Activated T-helper 2 cell treated with anti-CD3 and anti-CD28 coated beads, Interferon-gamma antibody, Interleukin-2, Interleukin-4, amounts not matched to agents 10 μg/mL and 5 μg/mL and 100 μg/mL, durations not matched to agents 14 hours and 24 hours and 36 hours (primary cell): ENCODE measurements at regions not wholly inside any gene's neighbourhood (a gene's known extent, or its start where the extent isn't known, plus 50 kb on each side); places are given as distances from the start of the nearest gene placed in this dataset.
"Not testable (repeated sequence)": the region's sequence is repeated elsewhere in the genome, so short reads cannot be mapped to it uniquely, and the experiment has no call there.

Experiments
- DNase-seq: peaks from one replicate; pipeline ENCODE4 v3.0.0; 2021; ENCODE audit warnings: low spot score
- H3K27ac Mint-ChIP-seq: one replicate; pipeline ENCODE4 v1.8.0; 2021; ENCODE audit warnings: mixed read lengths
- H3K27me3 Mint-ChIP-seq: one replicate; pipeline ENCODE4 v1.8.0; 2021; ENCODE audit warnings: low read depth, mixed read lengths
- H3K36me3 Mint-ChIP-seq: one replicate; pipeline ENCODE4 v1.8.0; 2021; ENCODE audit warnings: low read depth, mixed read lengths
- H3K4me1 Mint-ChIP-seq: one replicate; pipeline ENCODE4 v1.8.0; 2021; ENCODE audit warnings: low read depth, mixed read lengths
- H3K4me3 Mint-ChIP-seq: one replicate; pipeline ENCODE4 v1.8.0; 2021; ENCODE audit warnings: low read depth, mild to moderate bottlenecking, moderate library complexity, mixed read lengths
- H3K9me3 Mint-ChIP-seq: one replicate; pipeline ENCODE4 v1.8.0; 2021; ENCODE audit warnings: mixed read lengths
- intact Hi-C: fragments of 100-400 bp; cut with micrococcal nuclease; formaldehyde crosslinking; loops from one replicate; pipeline ENCODE4 v1.15.1; 2023

DNA sequence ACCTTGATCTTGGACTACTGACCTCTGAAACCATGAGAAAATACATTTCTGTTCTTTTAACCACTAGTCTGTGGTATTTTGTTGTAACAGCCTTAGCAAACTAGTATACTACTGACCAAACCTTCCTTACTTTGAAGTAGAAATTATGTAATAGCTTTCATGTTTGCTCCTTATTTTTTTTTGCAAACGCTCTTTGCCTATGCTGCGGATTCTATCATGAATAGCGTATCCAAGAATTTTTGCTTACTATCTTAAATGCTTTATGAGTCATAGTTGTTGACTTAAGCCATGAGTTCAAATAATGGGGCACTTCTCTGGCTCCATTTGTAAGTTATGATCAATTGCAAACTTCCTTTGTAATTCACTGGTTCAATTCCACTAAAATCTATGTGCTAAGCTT lies 154.8 kb upstream of the CYLC2 start:
- H3K4me1 Mint-ChIP-seq, result no peaks in the 10 kb centered on the region
- H3K27me3 Mint-ChIP-seq, result no peaks in the 10 kb centered on the region
- no peak for DNase-seq
- intact Hi-C loops, result no loop called here
- peaks cover 16% of the 10 kb centered on the region for H3K9me3 Mint-ChIP-seq
- H3K36me3 Mint-ChIP-seq, result no peaks in the 10 kb centered on the region
- no peak overlapping the region for H3K27ac Mint-ChIP-seq
- no peak overlapping the region for H3K4me3 Mint-ChIP-seq

DNA sequence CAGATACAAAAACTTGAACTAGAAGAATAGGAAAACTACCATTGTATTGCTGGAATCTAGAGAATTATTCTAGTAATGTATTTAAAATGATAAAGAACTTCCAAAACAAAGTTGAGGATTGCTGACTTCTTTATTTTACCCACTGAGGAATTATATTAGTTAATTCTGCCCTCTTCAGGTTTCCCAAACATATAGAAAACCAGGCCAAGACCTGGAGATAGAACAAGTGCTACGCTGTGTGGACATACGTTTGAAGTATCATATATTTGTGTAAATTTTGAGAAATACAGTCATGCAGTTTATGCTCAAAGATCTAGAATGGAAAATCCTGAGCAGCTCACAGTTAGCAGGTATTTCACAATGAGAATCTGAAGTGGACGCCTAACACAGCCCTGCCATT lies 162.3 kb upstream of the CYLC2 start:
- DNase-seq, result no peak
- no peaks in the 10 kb centered on the region for H3K36me3 Mint-ChIP-seq
- H3K27ac Mint-ChIP-seq, result no peak overlapping the region
- no peak overlapping the region for H3K4me3 Mint-ChIP-seq
- no peaks in the 10 kb centered on the region for H3K9me3 Mint-ChIP-seq
- H3K4me1 Mint-ChIP-seq, result no peaks in the 10 kb centered on the region
- no peaks in the 10 kb centered on the region for H3K27me3 Mint-ChIP-seq
- intact Hi-C loops, result no loop called here

DNA sequence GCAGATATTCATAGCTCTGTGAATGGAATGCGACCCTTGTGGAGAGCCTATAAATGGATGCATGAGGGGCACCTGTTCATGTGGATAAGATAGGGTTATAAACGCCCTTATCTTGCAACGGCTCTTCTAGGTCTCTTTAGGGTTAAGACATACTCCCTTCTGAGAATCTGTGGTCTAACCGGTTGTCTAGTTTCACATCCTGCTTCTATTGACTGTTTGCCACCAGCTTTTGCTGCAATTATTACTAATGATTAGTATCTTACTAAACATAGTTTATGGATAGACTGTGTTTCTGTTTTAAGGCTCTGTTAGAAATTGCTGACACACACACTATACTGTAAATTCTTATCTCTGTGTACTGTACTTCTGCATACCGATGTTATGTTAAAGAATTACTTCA lies 198.9 kb upstream of the CYLC2 start:
- no peak overlapping the region for H3K4me3 Mint-ChIP-seq
- H3K9me3 Mint-ChIP-seq, result peaks cover 17% of the 10 kb centered on the region
- no peak for DNase-seq
- no peaks in the 10 kb centered on the region for H3K4me1 Mint-ChIP-seq
- no peaks in the 10 kb centered on the region for H3K36me3 Mint-ChIP-seq
- H3K27me3 Mint-ChIP-seq, result no peaks in the 10 kb centered on the region
- H3K27ac Mint-ChIP-seq, result no peak overlapping the region
- intact Hi-C loops, result no loop called here

DNA sequence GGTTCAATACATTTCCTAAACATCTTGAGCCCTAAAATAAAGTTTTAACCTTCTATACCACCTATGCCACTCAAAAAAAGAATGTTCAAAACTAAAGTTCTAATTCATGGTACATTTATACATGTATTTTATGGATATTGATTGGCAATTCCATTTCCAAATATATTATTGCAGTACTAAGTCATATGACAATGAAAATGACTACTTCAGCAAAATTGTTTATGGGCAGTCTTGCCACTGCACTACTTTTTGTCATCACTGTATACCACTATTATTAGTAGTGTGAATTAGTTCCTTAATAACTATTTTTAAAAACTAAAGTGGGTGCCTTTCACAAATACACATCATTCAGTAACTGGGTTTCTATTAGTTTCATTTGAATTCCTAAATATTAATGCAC lies 199.6 kb upstream of the CYLC2 start:
- H3K27me3 Mint-ChIP-seq, result no peaks in the 10 kb centered on the region
- H3K4me3 Mint-ChIP-seq, result no peak overlapping the region
- DNase-seq, result no peak
- H3K9me3 Mint-ChIP-seq, result peaks cover 17% of the 10 kb centered on the region
- no peaks in the 10 kb centered on the region for H3K36me3 Mint-ChIP-seq
- H3K27ac Mint-ChIP-seq, result no peak overlapping the region
- intact Hi-C loops, result no loop called here
- H3K4me1 Mint-ChIP-seq, result no peaks in the 10 kb centered on the region

DNA sequence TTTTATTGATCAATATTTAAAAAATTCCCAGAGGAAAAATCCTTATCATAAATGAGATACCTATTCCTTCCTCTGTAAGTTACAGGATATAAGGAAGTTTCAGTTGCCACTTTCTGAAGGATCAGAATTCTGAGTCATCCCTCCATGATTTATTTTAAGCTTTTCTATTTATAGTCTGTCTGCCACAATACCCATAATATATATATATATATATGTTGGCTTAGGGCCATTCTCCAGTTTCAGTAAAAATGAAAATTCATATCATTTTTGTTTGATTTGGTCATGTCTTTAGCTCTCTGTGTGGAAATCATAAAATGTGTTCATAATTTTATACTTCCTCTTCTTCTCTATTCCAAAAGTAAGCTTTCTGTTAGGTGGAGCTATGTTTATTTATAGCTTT lies 215.8 kb upstream of the CYLC2 start:
- Mint-ChIP-seq H3K36me3 (no peaks in the 10 kb centered on the region), H3K27me3 (no peaks in the 10 kb centered on the region)

DNA sequence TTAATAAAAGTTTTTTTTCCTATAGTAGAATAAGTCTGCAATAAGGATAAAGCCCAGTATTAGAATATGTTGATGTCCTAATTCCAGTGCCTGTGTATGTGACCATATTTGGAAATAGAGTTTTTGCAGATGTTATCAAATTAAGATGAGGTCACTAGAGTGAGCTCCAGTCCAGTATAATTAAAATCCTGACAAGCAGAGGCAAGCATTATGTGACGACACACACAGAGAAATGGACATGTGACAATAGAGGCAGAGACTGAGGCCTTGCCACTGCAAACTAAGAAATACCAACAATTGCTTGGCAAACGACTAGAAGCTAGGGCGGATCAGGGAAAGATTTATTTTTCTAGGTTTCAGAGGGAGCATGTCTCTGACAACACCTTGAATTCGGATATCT lies 216.4 kb upstream of the CYLC2 start:
- Mint-ChIP-seq H3K9me3 (peaks cover 26% of the 10 kb centered on the region), H3K27ac (no peak overlapping the region), H3K4me1 (no peaks in the 10 kb centered on the region), H3K36me3 (no peaks in the 10 kb centered on the region), H3K27me3 (no peaks in the 10 kb centered on the region), H3K4me3 (no peak overlapping the region)
- intact Hi-C loops, result no loop called here
- DNase-seq, result no peak

More for the DNA sequence above, 215.8 kb upstream of the CYLC2 start:
- no peak for DNase-seq
- Mint-ChIP-seq H3K9me3 (peaks cover 27% of the 10 kb centered on the region), H3K4me1 (no peaks in the 10 kb centered on the region), H3K4me3 (no peak overlapping the region), H3K27ac (no peak overlapping the region)
- intact Hi-C loops, result no loop called here

DNA sequence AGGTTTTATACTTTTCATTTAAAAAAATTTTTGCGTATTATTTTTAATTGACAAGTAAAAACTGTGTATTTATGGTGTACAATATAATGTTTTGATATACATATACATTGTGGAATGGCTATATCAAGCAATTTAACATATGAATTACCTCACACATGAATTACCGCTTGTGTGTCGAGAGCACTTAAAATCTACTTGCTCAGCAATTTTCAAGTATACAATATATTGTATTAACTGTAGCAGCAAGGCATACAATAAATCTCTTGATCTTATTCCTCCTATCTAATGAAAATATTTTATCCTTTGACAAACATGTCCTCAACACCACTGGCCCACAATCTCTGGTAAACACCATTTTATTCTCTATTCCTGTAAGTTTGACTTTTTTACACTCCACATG lies 224.4 kb upstream of the CYLC2 start:
- Mint-ChIP-seq H3K4me1 (no peaks in the 10 kb centered on the region), H3K27me3 (no peaks in the 10 kb centered on the region), H3K27ac (no peak overlapping the region), H3K9me3 (peaks cover 23% of the 10 kb centered on the region), H3K4me3 (no peak overlapping the region), H3K36me3 (no peaks in the 10 kb centered on the region)
- DNase-seq, result no peak
- intact Hi-C loops, result no loop called here

DNA sequence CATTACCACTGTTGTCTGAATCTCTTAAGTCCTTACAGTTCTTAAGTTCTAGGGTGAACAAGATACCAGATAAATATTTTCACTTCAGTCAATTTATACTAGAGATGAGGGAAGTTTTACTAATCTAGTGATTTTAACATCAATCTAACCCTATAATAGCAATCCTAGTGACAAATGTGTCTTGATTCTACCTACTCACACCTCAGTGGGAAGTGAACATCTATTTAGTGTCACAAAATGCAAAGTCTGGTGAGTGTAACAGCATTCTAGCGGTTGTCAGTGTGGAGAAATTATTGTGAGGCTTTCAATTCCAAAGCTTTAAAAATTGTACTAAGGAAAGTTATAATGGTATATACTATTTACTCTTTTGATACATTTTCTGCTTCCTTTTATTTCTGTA lies 225.8 kb upstream of the CYLC2 start:
- Mint-ChIP-seq H3K36me3 (no peaks in the 10 kb centered on the region), H3K4me3 (no peak overlapping the region), H3K9me3 (peaks cover 26% of the 10 kb centered on the region), H3K27ac (no peak overlapping the region), H3K4me1 (no peaks in the 10 kb centered on the region), H3K27me3 (no peaks in the 10 kb centered on the region)
- intact Hi-C loops, result no loop called here
- DNase-seq, result no peak

DNA sequence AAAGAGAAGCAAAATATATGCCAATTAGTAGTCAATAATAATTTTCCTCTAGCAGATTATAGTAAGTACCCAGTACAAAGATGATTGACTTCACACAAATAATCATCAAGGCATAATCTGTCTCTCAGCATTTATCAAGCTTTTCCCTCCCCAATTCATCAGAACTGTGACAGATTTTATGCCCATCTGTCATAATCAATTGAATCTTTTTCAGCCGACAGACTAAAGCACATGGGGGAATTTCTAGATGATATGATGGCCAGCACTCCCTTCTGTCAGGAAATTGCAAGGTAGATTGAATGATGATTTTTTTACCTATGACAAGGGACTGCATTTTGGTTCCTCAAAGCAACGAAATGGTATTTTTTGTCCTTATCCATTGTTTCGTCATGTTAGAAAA lies 227.1 kb upstream of the CYLC2 start:
- no peak overlapping the region for H3K4me3 Mint-ChIP-seq
- peaks cover 28% of the 10 kb centered on the region for H3K9me3 Mint-ChIP-seq
- H3K36me3 Mint-ChIP-seq, result no peaks in the 10 kb centered on the region
- intact Hi-C loops, result no loop called here
- no peaks in the 10 kb centered on the region for H3K27me3 Mint-ChIP-seq
- no peak for DNase-seq
- no peaks in the 10 kb centered on the region for H3K4me1 Mint-ChIP-seq
- no peak overlapping the region for H3K27ac Mint-ChIP-seq

DNA sequence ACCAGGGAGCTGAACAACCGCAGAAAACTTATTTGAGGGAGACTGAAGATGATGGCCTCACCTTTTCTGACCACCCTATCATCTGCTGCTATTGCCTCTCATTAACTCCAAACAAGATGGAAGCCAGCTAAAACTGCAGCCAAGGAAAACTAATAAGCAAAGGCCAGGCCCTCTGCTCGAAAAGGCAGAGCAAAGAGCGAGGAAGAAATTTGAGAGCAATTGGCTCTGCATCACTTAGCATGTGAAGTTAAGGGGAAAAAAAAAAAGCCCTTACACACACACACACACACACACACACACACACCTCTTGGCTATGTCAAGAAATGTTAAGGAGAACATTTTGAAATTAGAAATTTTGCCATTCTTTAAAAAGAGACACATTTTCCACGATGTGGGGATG lies 228.1 kb upstream of the CYLC2 start:
- no peaks in the 10 kb centered on the region for H3K27me3 Mint-ChIP-seq
- peaks cover 27% of the 10 kb centered on the region for H3K9me3 Mint-ChIP-seq
- no peaks in the 10 kb centered on the region for H3K4me1 Mint-ChIP-seq
- no peak for DNase-seq
- no peak overlapping the region for H3K27ac Mint-ChIP-seq
- no peaks in the 10 kb centered on the region for H3K36me3 Mint-ChIP-seq
- no peak overlapping the region for H3K4me3 Mint-ChIP-seq
- intact Hi-C loops, result no loop called here

DNA sequence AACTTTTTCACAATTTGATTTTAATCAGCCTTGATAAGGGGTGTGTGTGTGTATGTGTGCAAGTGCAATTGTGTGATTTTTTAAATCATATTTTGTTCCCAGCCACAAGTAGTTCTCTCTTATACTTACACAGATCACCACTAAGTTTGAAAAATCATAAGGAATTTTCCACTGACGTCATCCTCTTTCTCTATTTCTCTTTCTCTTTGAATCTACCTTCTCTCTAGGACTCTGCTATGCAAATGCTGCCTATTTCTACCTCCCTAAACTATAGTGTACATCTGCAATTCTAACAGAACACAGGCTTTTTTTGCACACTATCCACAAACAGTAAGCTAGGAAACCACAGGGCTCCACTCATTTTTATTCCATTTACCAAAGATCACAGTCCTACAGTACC lies 254.6 kb upstream of the CYLC2 start:
- no peak for DNase-seq
- no peak overlapping the region for H3K27ac Mint-ChIP-seq
- no peak overlapping the region for H3K4me3 Mint-ChIP-seq
- intact Hi-C loops, result no loop called here
- no peaks in the 10 kb centered on the region for H3K4me1 Mint-ChIP-seq
- H3K36me3 Mint-ChIP-seq, result no peaks in the 10 kb centered on the region
- H3K9me3 Mint-ChIP-seq, result peaks cover 38% of the 10 kb centered on the region
- no peaks in the 10 kb centered on the region for H3K27me3 Mint-ChIP-seq

DNA sequence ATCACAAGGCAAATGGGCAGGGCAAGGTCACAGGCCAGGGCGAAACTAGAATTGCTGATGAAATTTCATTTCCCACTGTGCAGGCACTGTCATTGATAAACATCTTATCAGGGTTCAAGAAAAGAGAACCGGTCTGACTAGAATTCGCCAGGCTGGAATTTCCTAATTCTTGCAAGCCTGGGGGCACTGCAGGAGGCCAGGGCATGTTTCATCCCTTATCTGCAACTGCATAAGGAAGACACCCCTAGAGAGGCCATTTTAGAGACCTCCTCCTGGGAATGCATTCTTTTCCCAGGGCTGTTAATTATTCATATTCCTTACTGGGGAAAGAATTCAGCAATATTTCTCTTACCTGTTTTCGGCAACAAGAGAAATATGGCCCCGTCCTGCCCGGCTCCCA lies 266.2 kb upstream of the CYLC2 start:
- no peak for DNase-seq
- intact Hi-C loops, result no loop called here
- Mint-ChIP-seq H3K27ac (no peak overlapping the region), H3K4me1 (no peaks in the 10 kb centered on the region), H3K36me3 (no peaks in the 10 kb centered on the region), H3K4me3 (no peak overlapping the region), H3K27me3 (no peaks in the 10 kb centered on the region), H3K9me3 (peaks cover 12% of the 10 kb centered on the region)

DNA sequence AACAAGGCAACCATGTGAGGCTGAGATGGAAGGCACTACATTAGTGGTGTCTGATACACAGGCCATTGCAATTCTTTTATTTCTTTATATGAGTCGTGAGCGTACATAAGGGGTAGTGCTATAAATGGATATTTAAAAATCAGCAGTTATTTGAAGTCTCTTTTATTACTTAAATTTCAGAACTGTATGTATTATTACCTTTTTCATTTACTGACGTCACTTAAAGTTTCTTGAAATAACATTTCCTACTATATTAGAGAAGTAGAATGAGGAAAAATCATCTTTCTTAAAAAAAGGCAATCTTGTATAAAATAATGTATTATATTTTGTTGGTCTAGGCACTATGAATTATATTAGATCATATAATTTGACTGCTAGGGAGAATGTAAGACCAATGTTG lies 280.9 kb upstream of the CYLC2 start:
- intact Hi-C loops, result no loop called here

DNA sequence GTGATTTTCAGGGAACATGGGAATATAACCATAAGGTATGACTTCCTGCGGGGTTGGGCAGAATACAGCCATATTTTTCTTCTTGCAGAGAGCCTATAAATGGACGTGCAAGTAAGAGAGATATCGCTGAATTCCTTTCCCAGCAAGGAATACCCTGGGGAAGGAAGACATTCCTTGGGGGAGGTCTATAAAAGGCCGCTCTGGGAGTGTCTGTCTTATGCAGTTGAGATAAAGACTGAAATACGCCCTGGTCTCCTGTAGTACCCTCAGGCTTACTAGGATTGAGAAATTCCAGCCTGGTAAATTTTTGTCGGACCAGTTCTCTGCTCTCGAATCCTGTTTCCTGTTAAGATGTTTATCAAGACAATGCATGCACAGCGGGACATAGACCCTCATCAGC lies 282.2 kb upstream of the CYLC2 start:
- H3K9me3 Mint-ChIP-seq, result peaks cover 42% of the 10 kb centered on the region
- intact Hi-C loops, H3K27ac Mint-ChIP-seq: not testable (repeated sequence)

More for the DNA sequence above, 280.9 kb upstream of the CYLC2 start:
- no peaks in the 10 kb centered on the region for H3K27me3 Mint-ChIP-seq
- peaks cover 49% of the 10 kb centered on the region for H3K9me3 Mint-ChIP-seq
- no peaks in the 10 kb centered on the region for H3K36me3 Mint-ChIP-seq
- H3K4me3 Mint-ChIP-seq, result no peak overlapping the region
- no peak overlapping the region for H3K27ac Mint-ChIP-seq
- H3K4me1 Mint-ChIP-seq, result no peaks in the 10 kb centered on the region
- DNase-seq, result no peak

More for the DNA sequence above, 282.2 kb upstream of the CYLC2 start:
- not testable (repeated sequence) for H3K36me3 Mint-ChIP-seq, DNase-seq, H3K4me1 Mint-ChIP-seq, H3K27me3 Mint-ChIP-seq, H3K4me3 Mint-ChIP-seq
